HG03103 (cell line): ENCODE measurements at regions not wholly inside any gene's neighbourhood (a gene's known extent, or its start where the extent isn't known, plus 50 kb on each side); places are given as distances from the start of the nearest gene placed in this dataset.
A peak's percentile ranks its signal among the peaks of the same experiment; 100 is the strongest.
"Not testable (repeated sequence)": the region's sequence is repeated elsewhere in the genome, so short reads cannot be mapped to it uniquely, and the experiment has no call there.

ENCODE experiments used
- ATAC-seq: cut with Tn5 transposase; IDR thresholded peaks from one replicate; pipeline ENCODE4 v1.9.1; 2021; ENCODE audit warnings: low read depth; ENCODE audit not compliant: unreplicated experiment

DNA sequence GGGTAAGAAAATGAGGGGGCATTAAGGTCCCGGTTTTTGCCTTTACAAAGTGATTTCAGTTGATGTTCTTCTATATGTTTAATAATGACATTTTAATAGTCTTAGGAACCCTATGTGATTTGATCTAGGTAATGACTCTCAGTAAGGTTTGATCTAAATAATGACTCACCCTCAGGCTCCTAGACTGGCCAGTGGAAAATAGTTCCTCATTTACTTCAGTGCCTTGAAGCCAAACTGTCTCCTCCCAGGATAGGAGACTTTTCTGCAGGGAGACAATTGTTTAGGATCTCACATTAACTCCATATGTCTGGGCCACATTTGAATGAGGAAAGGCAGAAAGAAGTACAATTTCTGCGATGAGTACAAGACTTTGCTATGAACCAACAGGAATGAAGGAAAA lies 1331.9 kb downstream of the XPNPEP1 start:
- no peak for ATAC-seq

DNA sequence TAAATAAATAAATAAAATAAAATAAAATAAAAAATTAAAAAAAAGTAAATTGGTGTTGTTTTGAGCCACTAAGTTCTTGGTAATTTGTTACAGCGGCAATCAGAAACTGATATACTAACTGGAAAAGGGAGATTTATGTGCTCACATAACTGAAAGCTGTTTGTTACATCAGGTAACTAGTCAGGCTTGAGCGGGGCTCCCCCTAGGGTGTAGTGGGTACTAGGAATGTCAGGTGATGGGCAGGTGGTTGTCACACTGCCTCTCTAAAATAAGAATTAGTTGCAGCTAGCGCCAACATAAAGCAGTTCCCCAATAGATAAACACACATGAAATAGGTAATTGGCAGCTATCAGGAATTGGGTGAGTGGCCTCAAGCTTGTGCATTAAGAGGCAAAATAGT lies 1336.9 kb downstream of the XPNPEP1 start:
- no peak for ATAC-seq

- no peak for ATAC-seq
Observed at GRCh38 chr10:108583877-108584276, 1339.4 kb downstream of the XPNPEP1 start.

DNA sequence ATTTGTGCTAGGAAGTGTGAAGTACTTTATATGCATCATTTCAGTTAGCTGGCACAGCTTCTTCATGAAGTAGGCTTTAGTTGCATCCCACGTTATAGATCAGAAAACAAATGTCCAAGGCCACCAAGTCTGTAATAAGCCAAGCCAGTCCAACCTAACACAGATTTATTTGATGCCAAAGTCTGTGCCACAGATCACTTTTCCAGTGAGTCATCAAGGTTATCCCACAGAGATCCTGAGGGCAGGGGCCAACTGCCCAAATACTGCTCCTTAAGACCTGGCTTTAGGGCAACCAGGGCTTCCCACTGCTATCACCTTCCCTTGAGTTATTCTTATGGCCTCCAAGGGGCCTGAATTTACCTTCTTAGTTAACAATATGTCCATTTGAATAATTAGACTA lies 1340.4 kb downstream of the XPNPEP1 start:
- ATAC-seq, result no peak

DNA sequence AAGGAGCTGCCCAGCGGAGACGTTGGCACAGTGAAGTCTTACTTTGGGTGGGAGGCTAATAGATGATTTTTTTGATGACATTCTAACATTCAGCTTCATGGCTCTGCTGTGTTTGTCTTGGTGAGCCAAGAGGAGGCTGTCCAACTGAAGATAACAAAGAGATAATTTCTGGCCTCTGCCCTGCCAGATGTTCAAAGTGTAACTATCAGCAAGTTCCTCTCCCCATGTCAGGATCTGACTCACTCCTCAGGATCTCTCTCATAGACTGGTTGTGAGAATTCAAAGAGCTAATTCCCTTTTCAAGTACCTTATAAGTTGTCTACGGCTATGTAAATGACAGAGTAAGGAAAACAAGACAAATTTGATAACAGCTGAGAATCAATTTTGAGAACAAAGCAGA lies 1340.9 kb downstream of the XPNPEP1 start:
- ATAC-seq, result no peak

GRCh38 chr10:108578258-108578657 lies 1345.1 kb downstream of the XPNPEP1 start:
- no peak for ATAC-seq

DNA sequence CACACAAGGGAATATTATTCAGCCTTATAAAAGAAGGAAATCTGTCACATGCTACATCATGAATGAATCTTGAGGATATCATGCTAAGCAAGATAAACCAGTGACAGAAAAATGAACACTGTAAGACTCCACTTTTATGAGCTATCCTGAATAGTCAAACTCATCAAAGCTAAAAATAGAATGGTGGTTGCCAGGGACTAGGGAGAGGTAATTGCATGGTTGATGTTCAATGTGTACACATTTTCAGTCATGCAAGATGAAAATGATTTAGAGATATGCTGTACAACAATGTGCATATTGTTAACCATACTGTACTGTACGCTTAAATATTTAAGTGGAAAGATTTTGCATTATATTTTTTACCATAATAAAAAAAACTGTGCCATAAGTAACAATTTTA lies 1349.1 kb downstream of the XPNPEP1 start:
- no peak for ATAC-seq

GRCh38 chr10:108568824-108569223 lies 1354.5 kb downstream of the XPNPEP1 start:
- no peak for ATAC-seq

DNA sequence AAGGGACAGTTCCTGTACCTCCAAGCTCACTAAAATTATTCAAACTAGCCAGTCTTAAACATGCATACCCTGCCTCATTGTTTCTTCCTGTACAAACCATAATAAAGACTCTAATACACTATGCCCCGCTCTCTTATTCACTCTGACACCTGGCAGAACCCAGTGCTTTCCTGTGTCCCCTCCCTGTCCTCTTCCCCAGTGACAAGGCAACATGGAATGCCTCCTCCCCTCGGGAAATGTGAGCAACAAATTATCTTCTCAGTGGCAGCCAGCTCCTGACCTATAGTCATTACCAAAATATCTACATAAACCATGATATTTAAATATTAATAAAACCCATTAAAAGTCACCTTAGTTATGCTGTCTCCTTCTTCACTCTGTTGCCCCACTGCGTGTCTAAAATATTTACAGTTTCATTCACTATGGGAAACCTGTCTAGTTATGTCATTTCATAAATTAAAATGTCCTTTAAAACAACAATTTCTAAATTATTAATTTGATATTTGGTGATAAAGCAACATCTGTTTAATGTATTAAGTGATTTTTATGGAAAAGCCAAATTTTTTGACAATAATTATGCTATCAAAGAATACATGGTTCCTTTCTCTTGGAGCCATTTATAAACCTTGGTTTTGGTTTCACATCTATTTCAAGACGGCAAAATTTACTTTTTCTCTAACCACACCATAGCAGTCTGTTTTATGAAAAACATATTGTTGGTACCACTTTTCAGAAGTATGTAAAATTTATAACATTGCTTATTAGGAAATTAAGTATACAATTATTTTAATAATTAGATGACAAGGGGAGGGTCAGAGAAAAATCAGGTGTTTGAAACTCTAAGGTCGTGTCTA lies 1355.2 kb downstream of the XPNPEP1 start:
- peak; percentile 62 for ATAC-seq

- no peak for ATAC-seq
Observed at GRCh38 chr10:108566316-108567107, 1356.8 kb downstream of the XPNPEP1 start.

DNA sequence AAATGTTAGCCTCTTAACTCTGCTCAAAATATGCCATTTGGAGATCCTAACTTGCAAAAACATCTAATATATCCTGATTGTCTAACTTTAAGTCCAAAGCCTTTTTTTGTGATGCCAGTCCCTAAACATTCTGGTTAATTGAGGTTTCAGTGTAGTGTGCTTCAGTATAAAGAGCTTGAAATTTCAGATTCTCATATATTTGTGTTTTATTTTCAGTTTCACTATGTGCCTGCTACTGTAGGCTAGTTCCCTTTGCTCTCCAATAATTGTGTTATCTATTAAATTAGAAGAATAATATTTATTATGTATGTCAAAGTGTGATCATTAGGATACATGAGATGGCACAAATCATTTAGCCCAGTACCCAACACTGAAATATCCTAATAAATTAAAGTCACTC lies 1361.2 kb downstream of the XPNPEP1 start:
- no peak for ATAC-seq

GRCh38 chr10:108561649-108562048 lies 1361.7 kb downstream of the XPNPEP1 start:
- no peak for ATAC-seq

DNA sequence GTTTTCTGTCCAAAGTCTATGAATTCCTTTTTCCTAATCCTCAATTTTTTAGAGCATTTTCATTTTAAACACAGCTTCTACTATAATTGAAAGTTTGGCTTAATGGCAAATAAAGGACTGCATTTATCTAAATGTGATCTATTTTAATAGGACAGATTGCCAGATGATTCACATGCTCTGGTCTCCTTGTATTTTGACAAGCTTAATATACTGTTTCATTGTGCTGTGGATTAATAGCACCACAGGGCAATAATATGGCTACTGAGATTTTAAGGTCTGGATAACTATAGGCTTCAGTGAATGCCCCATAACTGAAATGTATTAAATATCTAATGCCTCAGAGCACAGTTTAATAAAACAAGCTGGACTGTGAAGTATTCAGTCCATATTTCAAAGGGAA lies 1362.8 kb downstream of the XPNPEP1 start:
- no peak for ATAC-seq

DNA sequence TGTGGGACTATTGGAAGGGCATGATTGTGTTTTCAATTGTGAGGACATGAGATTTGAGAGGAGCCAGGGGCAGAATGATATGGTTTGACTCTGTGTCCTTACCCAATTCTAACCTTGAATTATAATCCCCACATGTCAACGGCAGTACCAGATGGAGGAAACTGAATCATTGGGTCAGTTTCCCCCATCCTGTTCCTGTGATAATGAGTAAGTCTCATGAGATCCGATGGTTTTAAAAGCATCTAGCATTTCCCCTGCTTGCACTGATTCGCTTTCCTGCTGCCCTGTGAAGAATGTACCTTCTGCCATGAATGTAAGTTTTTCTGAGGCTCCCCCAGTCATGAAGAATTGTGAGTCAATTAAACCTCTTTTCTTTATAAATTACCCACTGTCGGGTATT lies 1367.1 kb downstream of the XPNPEP1 start:
- ATAC-seq, result no peak

DNA sequence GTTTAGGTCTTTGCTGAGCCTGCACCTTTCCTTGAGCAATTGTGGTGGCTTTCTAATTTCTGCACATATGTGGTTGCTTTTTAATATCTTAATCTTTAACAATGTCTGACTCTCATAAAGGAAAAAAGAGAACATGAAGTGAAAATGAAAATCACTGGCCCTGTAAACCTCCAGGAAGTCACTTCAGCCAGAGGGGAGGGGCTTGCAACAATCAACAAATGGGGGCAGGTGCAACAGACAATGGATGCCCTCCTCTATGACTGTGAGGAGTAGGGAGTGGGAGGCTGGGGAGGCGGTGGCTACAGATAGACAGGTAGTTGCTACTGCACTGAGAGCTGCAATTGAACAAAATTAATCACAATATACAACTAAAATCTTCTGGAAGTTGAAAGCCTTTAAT lies 1377.4 kb downstream of the XPNPEP1 start:
- peak; percentile 97 for ATAC-seq

DNA sequence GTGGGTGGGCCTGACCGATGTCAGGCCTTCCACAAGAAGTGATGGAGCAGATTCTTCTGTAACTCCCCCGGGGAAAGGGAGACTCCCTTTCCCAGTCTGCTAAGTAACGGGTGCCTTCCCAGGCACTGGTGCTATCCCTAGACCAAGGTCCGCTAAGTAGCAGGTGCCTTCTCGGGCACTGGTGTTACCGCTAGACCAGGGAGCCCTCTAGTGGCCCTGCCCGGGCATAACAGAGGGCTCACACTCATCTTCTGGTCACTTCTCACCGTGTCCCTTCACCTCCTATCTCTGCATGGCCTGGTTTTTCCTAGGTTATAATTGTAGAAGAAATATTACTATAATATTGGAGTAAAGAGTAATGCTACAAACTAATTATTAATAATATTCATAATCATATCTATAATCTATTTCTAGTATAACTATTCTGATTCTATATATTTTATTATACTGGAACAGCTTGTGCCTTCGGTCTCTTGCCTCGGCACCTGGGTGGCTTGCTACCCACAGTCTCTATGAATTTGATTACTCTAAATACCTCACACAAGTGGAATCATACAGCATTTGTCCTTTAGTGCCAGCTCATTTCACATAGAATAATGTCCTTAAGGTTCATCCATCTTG lies 1378.7 kb downstream of the XPNPEP1 start:
- ATAC-seq, result peak; percentile 48

DNA sequence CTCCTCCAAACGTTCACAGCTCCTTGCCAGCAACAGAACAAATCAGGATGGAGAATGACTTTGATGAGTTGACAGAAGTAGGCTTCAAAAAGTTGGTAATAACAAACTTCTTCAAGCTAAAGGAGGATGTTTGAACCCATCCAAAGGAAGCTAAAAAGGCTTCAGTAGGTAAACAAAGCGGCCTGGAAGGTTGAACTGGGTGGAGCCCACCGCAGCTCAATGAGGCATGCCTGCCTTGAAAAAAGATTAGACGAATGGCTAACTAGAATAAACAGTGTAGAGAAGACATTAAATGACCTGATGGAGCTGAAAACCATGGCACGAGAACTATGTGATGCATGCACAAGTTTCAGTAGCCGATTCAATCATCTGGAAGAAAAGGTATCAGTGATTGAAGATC lies 1369.0 kb upstream of the SORCS1 start:
- not testable (repeated sequence) for ATAC-seq

- ATAC-seq, result no peak
Observed at GRCh38 chr10:108523016-108523800, 1358.7 kb upstream of the SORCS1 start.

DNA sequence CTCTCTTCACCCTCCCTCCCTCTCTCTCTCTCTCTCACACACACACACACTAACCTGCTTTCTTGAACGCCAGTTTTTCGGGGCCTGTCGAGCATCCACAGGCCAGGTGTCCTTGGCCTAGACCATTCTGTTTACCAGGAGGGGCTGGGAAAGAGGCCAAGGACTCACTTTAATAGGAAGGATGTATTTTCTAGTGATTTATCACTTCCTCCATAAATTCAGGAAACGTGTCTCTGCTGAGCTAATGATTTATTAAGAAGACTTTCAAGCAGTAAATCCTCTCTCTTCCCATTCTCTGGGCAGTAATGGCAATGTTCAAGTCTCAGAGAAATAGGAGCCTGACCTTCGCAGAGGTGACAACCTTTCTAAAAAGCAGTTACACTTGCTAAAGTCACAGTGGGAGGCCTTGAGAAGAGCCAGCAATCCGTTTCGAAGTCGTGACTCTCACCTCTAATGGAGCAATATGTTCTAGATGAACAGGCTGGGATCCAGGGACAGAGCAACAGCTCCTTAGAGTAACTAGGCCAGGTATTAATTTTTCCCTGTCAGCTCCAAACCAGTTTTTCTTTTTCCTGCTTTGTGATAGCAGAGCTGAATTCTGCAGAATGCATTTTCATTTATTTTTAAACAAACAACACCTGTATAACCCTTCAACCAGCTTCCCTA lies 1357.5 kb upstream of the SORCS1 start:
- ATAC-seq, result no peak

DNA sequence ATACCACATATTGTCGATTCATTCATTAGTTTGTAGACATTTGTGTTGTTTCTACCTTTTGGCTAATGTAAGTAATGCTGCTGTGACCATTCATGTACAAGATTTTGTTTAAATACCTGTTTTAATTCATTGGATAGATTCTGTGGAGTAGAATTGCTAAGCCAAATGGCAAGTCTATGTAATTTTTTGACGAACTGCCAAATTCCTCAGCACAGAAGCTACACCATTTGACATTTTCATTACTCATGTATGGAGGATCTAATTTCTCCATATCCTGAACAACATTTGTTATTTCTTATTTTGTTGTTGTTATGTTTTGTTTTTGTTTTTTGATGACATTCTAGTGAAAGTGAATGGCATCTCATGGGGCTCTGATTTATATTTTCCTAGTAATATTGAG lies 1351.3 kb upstream of the SORCS1 start:
- no peak for ATAC-seq
